ENCODE measurements at regions not wholly inside any gene's neighbourhood (a gene's known extent, or its start where the extent isn't known, plus 50 kb on each side); places are given as distances from the start of the nearest gene placed in this dataset.
"Not testable (repeated sequence)": the region's sequence is repeated elsewhere in the genome, so short reads cannot be mapped to it uniquely, and the experiment has no call there.

GRCh38 chr21:6072691-6073090 lies 4448.7 kb upstream of the TPTE start:
- not testable (repeated sequence) for TF ChIP-seq CTCF (IDR thresholded peaks at IDR 0.05; ENCODE audit: insufficient read depth, low read length); POLR2AphosphoS5 (IDR thresholded peaks at IDR 0.05; ENCODE audit: low read depth)
